ENCODE measurements at regions not wholly inside any gene's neighbourhood (a gene's known extent, or its start where the extent isn't known, plus 50 kb on each side); places are given as distances from the start of the nearest gene placed in this dataset.

GRCh38 chr10:61302124-61302523, 151.1 kb downstream of the TMEM26 start:
- no peak for TF ChIP-seq CTCF (IDR thresholded peaks at IDR 0.05)
- Histone ChIP-seq H3K27ac (ENCODE audit: low read depth in 1 of 2, low read length in 2 of 2) (no peak overlapping the region), H3K36me3 (ENCODE audit: insufficient read depth, low read length) (no peaks in the 10 kb centered on the region), H3K27me3 (ENCODE audit: control insufficient read depth in 1 of 2, insufficient read depth in 2 of 2, low read length in 2 of 2) (no peaks in the 10 kb centered on the region), H3K9me3 (ENCODE audit: control insufficient read depth in 1 of 2, insufficient read depth in 1 of 2, low read length in 2 of 2) (no peaks in the 10 kb centered on the region), H3K4me1 (ENCODE audit: insufficient read depth, low read length) (no peaks in the 10 kb centered on the region), H3K4me3 (ENCODE audit: low read length) (no peak overlapping the region)
- intact Hi-C loops (cut with DNase I, micrococcal nuclease), result no loop called here
- ChIA-PET POLR2A (no interaction called here), CTCF (no interaction called here)
- H3K4me1 Mint-ChIP-seq (ENCODE audit: low read depth), result no peaks in the 10 kb centered on the region
- H3K4me3 Mint-ChIP-seq, result no peak overlapping the region
- no peaks in the 10 kb centered on the region for H3K36me3 Mint-ChIP-seq (ENCODE audit: low read depth)
- H3K27me3 Mint-ChIP-seq, result no peaks in the 10 kb centered on the region
- DNase-seq, result no peak
- no peak for ATAC-seq (ENCODE audit: poor library complexity)
- H3K27ac Mint-ChIP-seq, result no peak overlapping the region
- H3K9me3 Mint-ChIP-seq, result peaks cover 3% of the 10 kb centered on the region

- Mint-ChIP-seq H3K4me1 (ENCODE audit: low read depth) (no peaks in the 10 kb centered on the region), H3K27ac (no peak overlapping the region), H3K4me3 (no peak overlapping the region), H3K36me3 (ENCODE audit: low read depth) (no peaks in the 10 kb centered on the region), H3K27me3 (no peaks in the 10 kb centered on the region), H3K9me3 (peaks cover 3% of the 10 kb centered on the region)
- Histone ChIP-seq H3K4me3 (ENCODE audit: low read length) (no peak overlapping the region), H3K27ac (ENCODE audit: low read depth in 1 of 2, low read length in 2 of 2) (no peak overlapping the region), H3K27me3 (ENCODE audit: control insufficient read depth in 1 of 2, insufficient read depth in 2 of 2, low read length in 2 of 2) (no peaks in the 10 kb centered on the region), H3K36me3 (ENCODE audit: insufficient read depth, low read length) (no peaks in the 10 kb centered on the region), H3K9me3 (ENCODE audit: control insufficient read depth in 1 of 2, insufficient read depth in 1 of 2, low read length in 2 of 2) (no peaks in the 10 kb centered on the region), H3K4me1 (ENCODE audit: insufficient read depth, low read length) (no peaks in the 10 kb centered on the region)
- ChIA-PET POLR2A (no interaction called here), CTCF (no interaction called here)
- intact Hi-C loops (cut with DNase I, micrococcal nuclease), result no loop called here
- DNase-seq, result no peak
- no peak for TF ChIP-seq CTCF (IDR thresholded peaks at IDR 0.05)
- ATAC-seq (ENCODE audit: poor library complexity), result no peak
These were observed 151.6 kb downstream of the TMEM26 start for GRCh38 chr10:61301575-61301974.

GRCh38 chr10:61299841-61300240, 153.3 kb downstream of the TMEM26 start:
- Histone ChIP-seq H3K27ac (ENCODE audit: low read depth in 1 of 2, low read length in 2 of 2) (no peak overlapping the region), H3K4me3 (ENCODE audit: low read length) (no peak overlapping the region), H3K9me3 (ENCODE audit: control insufficient read depth in 1 of 2, insufficient read depth in 1 of 2, low read length in 2 of 2) (no peaks in the 10 kb centered on the region), H3K36me3 (ENCODE audit: insufficient read depth, low read length) (no peaks in the 10 kb centered on the region), H3K27me3 (ENCODE audit: control insufficient read depth in 1 of 2, insufficient read depth in 2 of 2, low read length in 2 of 2) (no peaks in the 10 kb centered on the region), H3K4me1 (ENCODE audit: insufficient read depth, low read length) (no peaks in the 10 kb centered on the region)
- no peak for TF ChIP-seq CTCF (IDR thresholded peaks at IDR 0.05)
- ChIA-PET CTCF (no interaction called here), POLR2A (no interaction called here)
- H3K4me1 Mint-ChIP-seq (ENCODE audit: low read depth), result no peaks in the 10 kb centered on the region
- DNase-seq, result no peak
- no peaks in the 10 kb centered on the region for H3K27me3 Mint-ChIP-seq
- H3K36me3 Mint-ChIP-seq (ENCODE audit: low read depth), result no peaks in the 10 kb centered on the region
- ATAC-seq (ENCODE audit: poor library complexity), result no peak
- no peak overlapping the region for H3K4me3 Mint-ChIP-seq
- peaks cover 3% of the 10 kb centered on the region for H3K9me3 Mint-ChIP-seq
- H3K27ac Mint-ChIP-seq, result no peak overlapping the region
- intact Hi-C loops (cut with DNase I, micrococcal nuclease), result no loop called here

All from CD4-positive, alpha-beta T cell (primary cell).